Muscle of leg (tissue), 3 donors: ENCODE measurements at regions not wholly inside any gene's neighbourhood (a gene's known extent, or its start where the extent isn't known, plus 50 kb on each side); places are given as distances from the start of the nearest gene placed in this dataset.
"Not testable (repeated sequence)": the region's sequence is repeated elsewhere in the genome, so short reads cannot be mapped to it uniquely, and the experiment has no call there.

Experiments
- DNase-seq: peaks from one replicate; pipeline ENCODE4 v3.0.0; 2013
- H3K27ac ChIP-seq: one replicate; pipeline ENCODE4 v1.5.1; 2013; ENCODE audit warnings: mild to moderate bottlenecking, low read length, control low read depth
- H3K27me3 ChIP-seq: one replicate; pipeline ENCODE4 v1.6.1; 2013; ENCODE audit warnings: low read length; ENCODE audit not compliant: control insufficient read depth, insufficient read depth
- H3K36me3 ChIP-seq: one replicate; pipeline ENCODE4 v1.6.1; 2013; ENCODE audit warnings: low read length; ENCODE audit not compliant: control insufficient read depth, insufficient read depth
- H3K4me1 ChIP-seq: one replicate; pipeline ENCODE4 v1.6.1; 2013; ENCODE audit warnings: low read length; ENCODE audit not compliant: control insufficient read depth, insufficient read depth
- H3K4me3 ChIP-seq: one replicate; pipeline ENCODE4 v1.5.1; 2013; ENCODE audit warnings: low read length, control low read depth
- H3K9me3 ChIP-seq: replicated peaks from 2 replicates; pipeline ENCODE4 v1.6.1; 2013; ENCODE audit warnings: low read depth, low read length; ENCODE audit not compliant: control insufficient read depth
- WGBS: methylation state at CpG from one replicate; pipeline ENCODE4 v1.1.5; 2013; ENCODE audit warnings: missing lambda C conversion rate; ENCODE audit not compliant: insufficient coverage; 5-methylcytosine and 5-hydroxymethylcytosine counted together

DNA sequence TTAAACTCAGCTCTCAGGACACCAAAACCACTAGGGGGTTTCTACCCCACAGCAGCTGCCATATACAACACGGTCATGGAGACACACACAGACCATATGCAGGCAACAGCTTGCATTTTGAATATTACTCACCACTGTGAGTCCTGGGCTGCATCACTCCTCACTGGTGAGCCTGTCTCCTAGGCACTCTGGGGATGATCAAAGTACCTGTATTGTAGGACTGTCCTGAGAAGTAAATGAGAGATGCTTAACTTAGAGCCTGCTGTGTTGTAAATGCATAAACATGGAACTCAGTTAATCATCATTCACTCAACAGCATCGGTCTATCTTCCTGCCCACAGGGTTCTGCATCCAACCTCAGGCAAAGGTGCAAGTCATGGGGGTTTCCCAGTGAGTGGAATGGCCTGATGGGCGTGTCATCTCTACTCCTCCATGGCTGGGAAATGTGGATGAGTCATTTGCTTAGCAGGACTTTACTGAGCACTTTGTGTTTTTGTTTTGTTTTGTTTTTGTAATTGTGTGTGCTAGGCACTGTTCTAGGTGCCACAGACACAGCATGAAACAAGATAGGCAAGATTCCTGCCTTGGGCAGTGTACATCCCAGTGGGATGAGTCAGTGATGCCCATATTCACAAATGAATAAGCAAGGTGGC is 1141.2 kb upstream of the TMEM132C start:
- no peak overlapping the region for H3K27ac ChIP-seq
- H3K27me3 ChIP-seq, result no peaks in the 10 kb centered on the region
- DNase-seq, result no peak
- no peak overlapping the region for H3K4me3 ChIP-seq
- peaks cover 7% of the 10 kb centered on the region for H3K4me1 ChIP-seq
- H3K9me3 ChIP-seq, result no peaks in the 10 kb centered on the region
- no peaks in the 10 kb centered on the region for H3K36me3 ChIP-seq
- no CpG with 5 or more reads among the region's 3 CpGs for WGBS

DNA sequence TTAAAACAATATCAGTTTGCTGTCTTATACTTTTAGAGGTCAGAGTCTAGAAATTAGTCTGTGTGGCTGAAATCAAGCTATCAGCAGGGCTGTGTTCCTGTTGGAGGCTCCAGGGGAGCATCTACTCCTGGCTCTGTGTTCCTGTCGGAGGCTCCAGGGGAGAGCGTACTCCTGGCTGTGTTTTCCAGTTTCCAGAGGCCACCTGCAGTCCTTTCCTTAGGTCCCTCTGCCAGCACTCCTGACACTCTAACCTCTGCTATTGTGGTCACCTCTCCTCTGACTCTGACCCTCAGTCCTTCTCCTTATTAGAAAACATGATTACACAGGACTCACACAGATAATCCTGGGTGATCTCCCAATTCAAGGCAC is 1140.7 kb upstream of the TMEM132C start:
- H3K36me3 ChIP-seq, result no peaks in the 10 kb centered on the region
- no peaks in the 10 kb centered on the region for H3K27me3 ChIP-seq
- no peak overlapping the region for H3K4me3 ChIP-seq
- H3K9me3 ChIP-seq, result no peaks in the 10 kb centered on the region
- H3K27ac ChIP-seq, result no peak overlapping the region
- H3K4me1 ChIP-seq, result peaks cover 7% of the 10 kb centered on the region
- WGBS, result 61% methylated on average over 2 of the region's 2 CpGs
- no peak for DNase-seq

- Histone ChIP-seq H3K36me3 (no peaks in the 10 kb centered on the region), H3K27me3 (no peaks in the 10 kb centered on the region), H3K4me1 (no peaks in the 10 kb centered on the region), H3K9me3 (no peaks in the 10 kb centered on the region), H3K27ac (no peak overlapping the region), H3K4me3 (no peak overlapping the region)
- 75% methylated on average over 2 of the region's 3 CpGs for whole genome bisulfite sequencing
- DNase-seq, result no peak
These were observed 1139.1 kb upstream of the TMEM132C start for GRCh38 chr12:127127897-127128296.

GRCh38 chr12:127130506-127131124 is 1136.4 kb upstream of the TMEM132C start:
- H3K27ac ChIP-seq, result no peak overlapping the region
- no peaks in the 10 kb centered on the region for H3K36me3 ChIP-seq
- H3K9me3 ChIP-seq, result no peaks in the 10 kb centered on the region
- DNase-seq, result no peak
- H3K4me1 ChIP-seq, result peaks cover 2% of the 10 kb centered on the region
- WGBS, result 84% methylated on average over 4 of the region's 11 CpGs
- no peaks in the 10 kb centered on the region for H3K27me3 ChIP-seq
- H3K4me3 ChIP-seq, result no peak overlapping the region

DNA sequence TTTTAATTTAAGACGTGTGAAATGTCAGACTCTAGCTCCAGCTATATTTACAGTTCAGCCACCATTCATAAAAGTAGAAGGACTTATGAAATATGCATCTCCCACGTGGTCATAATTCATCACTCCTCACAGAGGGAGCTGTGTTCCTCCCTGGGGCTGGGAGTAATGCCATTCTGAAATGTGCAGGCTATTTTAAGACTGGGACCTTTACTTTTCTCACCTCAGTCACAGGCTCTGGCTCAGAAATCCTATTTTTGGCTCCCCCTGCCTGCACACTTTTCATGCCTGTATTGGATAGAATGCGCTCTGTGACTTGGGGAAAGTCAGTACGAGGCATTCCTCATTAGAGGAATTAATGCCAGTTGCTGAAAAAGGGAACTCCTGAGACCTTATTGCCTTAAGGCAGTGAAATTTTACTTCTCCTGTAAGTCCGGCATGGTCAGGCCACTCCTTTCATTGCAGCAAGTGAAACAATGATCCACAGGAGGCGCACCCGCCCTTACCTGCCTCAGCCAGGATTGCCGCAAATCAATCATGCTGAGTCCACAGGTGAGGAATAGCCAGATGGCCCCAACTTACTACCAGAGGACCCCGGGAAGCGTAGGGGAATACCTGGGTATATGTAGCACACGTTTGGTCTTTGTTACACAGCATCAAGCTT is 1133.2 kb upstream of the TMEM132C start:
- Histone ChIP-seq H3K4me3 (no peak overlapping the region), H3K36me3 (no peaks in the 10 kb centered on the region), H3K27ac (no peak overlapping the region), H3K9me3 (no peaks in the 10 kb centered on the region), H3K4me1 (peaks cover 2% of the 10 kb centered on the region), H3K27me3 (no peaks in the 10 kb centered on the region)
- 89% methylated on average over 3 of the region's 11 CpGs for WGBS
- DNase-seq, result no peak

DNA sequence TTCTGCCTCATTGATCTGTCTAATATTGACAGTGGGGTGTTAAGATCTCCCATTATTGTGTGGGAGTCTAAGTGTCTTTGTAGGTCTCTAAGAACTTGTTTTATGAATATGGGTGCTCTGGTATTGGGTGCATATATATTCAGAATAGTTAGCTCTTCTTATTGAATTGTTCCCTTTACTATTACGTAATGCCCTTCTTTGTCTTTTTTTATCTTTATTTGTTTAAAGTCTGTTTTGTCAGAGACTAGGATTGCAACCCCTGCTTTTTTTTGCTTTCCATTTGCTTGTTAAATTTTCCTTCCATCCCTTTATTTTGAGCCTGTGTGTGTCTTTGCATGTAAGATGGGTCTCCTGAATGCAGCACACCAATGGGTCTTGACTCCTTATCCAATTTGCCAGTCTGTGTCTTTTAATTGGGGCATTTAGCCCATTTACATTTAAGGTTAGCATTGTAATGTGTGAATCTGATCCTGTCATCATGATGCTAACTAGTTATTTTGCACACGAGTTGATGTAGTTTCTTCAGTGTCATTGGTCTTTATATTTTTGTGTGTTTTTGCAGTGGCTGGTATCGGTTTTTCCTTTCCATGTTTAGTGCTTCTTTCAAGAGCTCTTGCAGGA is 1126.0 kb upstream of the TMEM132C start:
- H3K36me3 ChIP-seq, H3K27ac ChIP-seq, H3K9me3 ChIP-seq, H3K4me1 ChIP-seq, H3K4me3 ChIP-seq, DNase-seq, H3K27me3 ChIP-seq: not testable (repeated sequence)
- WGBS, result no CpG with 5 or more reads among the region's 3 CpGs

DNA sequence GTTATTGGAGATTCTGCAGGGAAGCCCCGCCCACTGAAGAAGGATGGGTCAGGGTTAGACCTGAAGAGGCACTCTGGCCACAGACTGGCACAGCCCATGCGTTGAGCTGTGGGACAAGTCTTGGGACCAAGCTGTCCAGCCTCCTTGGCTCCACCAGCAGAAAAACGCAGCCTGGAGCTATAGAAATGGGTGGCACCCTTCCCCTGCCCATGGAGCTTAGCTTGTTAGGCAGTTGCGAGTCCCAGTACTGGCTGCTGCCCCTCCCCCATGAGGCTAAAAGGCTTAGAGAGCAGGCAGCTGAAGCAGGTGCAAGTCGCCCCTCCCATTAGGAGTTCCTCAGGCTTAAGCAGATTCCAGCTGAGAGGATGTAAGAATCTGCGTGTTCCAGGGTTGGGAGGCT is 1124.0 kb upstream of the TMEM132C start:
- Histone ChIP-seq H3K4me1 (peaks cover 13% of the 10 kb centered on the region), H3K9me3 (peaks cover 6% of the 10 kb centered on the region), H3K27ac (peak overlapping the region; percentile 35), H3K27me3 (no peaks in the 10 kb centered on the region), H3K36me3 (no peaks in the 10 kb centered on the region), H3K4me3 (no peak overlapping the region)
- DNase-seq, result peak; percentile 71
- 78% methylated on average over 6 of the region's 6 CpGs for WGBS

- Histone ChIP-seq H3K27me3 (no peaks in the 10 kb centered on the region), H3K9me3 (peaks cover 6% of the 10 kb centered on the region), H3K36me3 (no peaks in the 10 kb centered on the region), H3K27ac (no peak overlapping the region), H3K4me1 (peaks cover 13% of the 10 kb centered on the region), H3K4me3 (no peak overlapping the region)
- 83% methylated on average over 1 of the region's 5 CpGs for WGBS
- DNase-seq, result no peak
These were observed 1122.2 kb upstream of the TMEM132C start for GRCh38 chr12:127144770-127145169.

DNA sequence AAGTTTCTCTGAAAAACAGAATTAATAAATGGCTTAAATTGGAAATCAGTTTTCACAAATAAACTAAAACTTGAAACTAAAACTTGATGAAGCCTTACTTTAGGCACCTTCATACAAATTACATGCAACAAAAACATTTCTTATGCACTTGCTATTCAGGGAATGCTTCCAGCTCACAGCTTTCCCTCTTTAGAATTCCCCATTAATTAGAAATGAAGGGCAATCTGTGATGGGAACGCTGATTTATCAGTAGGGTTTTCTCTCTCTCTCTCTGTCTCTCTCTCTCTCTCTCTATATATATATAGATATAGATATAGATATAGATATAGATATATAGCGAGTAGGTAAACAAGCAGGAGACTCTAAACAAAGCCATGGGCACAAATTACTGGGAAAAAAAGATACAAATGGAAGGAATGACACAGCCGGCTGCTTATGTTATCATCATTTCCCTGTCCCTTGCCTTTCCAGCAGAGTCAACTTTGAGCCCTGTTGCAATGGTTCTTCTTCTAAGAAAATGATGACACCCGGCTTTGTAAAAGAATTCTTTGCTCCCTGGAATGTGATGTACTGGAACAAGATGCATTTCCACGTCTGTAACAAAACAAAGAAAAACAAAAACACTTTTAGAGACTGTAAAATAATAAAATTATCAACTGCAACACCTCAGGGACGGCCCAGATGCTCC is 1121.6 kb upstream of the TMEM132C start:
- Histone ChIP-seq H3K36me3 (no peaks in the 10 kb centered on the region), H3K9me3 (peaks cover 6% of the 10 kb centered on the region), H3K4me3 (peak overlapping the region; percentile 59), H3K4me1 (peaks cover 13% of the 10 kb centered on the region), H3K27me3 (no peaks in the 10 kb centered on the region), H3K27ac (peak overlapping the region; percentile 7)
- WGBS, result 37% methylated on average over 2 of the region's 6 CpGs
- DNase-seq, result peak; percentile 38
